Suprapubic skin (tissue), 3 donors: ENCODE measurements at regions not wholly inside any gene's neighbourhood (a gene's known extent, or its start where the extent isn't known, plus 50 kb on each side); places are given as distances from the start of the nearest gene placed in this dataset.

Experiments
- EP300 ChIP-seq: sonication (generic); formaldehyde crosslinking; IDR thresholded peaks from one replicate; pipeline ENCODE4 v1.6.1; 2017; ENCODE audit warnings: antibody characterized with exemption
- POLR2A ChIP-seq, 2 donors: fragments of 450-650 bp; IDR thresholded peaks; one replicate each; pipeline ENCODE4 v1.6.1; 2017; ENCODE audit warnings: antibody characterized with exemption in 2 of 2, mild to moderate bottlenecking in 2 of 2, moderate library complexity in 2 of 2
- TF ChIP-seq, protein P1 (sequence below), 2 donors: fragments of 200-600 bp in 1 of 2; fragments of 450-650 bp in 1 of 2; sonication (generic) in 1 of 2; IDR thresholded peaks; one replicate each; pipeline ENCODE4 v1.5.1; 2016 to 2019; ENCODE audit warnings: antibody characterized with exemption in 2 of 2, mild to moderate bottlenecking in 1 of 2, moderate library complexity in 1 of 2

DNA sequence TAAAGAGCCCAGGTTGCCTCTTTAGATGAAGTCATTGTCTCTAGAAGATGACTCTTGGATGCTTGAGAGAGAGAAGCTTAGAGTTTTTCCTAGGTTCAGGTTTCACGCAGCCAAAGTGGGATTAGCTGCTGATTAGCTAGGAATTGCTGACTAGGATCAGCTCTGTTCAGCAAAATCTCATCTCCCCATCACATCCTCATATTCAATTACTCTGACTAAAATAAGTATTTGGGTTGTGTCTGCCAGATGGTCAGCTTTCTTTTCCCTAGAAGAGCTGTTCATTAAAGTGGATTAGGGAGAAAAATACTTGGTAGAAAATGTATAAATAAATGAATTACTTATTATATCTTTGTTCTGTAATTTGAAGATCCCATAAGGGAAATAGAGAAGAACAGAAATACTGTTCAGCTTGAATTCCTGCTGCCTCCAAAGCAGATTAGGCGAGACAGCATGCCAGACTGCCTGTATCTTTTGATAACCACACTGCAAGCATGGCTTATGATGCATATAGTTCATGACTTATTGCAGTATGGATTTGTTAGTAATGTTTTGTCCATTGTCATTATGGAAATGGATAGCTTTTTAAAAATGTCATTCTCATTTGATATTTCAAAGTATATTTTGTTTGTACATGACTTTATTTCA is 184.8 kb upstream of the CD180 start:
- TF ChIP-seq, protein P1, sequence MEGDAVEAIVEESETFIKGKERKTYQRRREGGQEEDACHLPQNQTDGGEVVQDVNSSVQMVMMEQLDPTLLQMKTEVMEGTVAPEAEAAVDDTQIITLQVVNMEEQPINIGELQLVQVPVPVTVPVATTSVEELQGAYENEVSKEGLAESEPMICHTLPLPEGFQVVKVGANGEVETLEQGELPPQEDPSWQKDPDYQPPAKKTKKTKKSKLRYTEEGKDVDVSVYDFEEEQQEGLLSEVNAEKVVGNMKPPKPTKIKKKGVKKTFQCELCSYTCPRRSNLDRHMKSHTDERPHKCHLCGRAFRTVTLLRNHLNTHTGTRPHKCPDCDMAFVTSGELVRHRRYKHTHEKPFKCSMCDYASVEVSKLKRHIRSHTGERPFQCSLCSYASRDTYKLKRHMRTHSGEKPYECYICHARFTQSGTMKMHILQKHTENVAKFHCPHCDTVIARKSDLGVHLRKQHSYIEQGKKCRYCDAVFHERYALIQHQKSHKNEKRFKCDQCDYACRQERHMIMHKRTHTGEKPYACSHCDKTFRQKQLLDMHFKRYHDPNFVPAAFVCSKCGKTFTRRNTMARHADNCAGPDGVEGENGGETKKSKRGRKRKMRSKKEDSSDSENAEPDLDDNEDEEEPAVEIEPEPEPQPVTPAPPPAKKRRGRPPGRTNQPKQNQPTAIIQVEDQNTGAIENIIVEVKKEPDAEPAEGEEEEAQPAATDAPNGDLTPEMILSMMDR (IDR thresholded peaks at IDR 0.05): no peak
- TF ChIP-seq POLR2A (IDR thresholded peaks at IDR 0.05) (no peak), EP300 (no peak)
